ENCODE measurements at regions not wholly inside any gene's neighbourhood (a gene's known extent, or its start where the extent isn't known, plus 50 kb on each side); places are given as distances from the start of the nearest gene placed in this dataset.
"Not testable (repeated sequence)": the region's sequence is repeated elsewhere in the genome, so short reads cannot be mapped to it uniquely, and the experiment has no call there.

DNA sequence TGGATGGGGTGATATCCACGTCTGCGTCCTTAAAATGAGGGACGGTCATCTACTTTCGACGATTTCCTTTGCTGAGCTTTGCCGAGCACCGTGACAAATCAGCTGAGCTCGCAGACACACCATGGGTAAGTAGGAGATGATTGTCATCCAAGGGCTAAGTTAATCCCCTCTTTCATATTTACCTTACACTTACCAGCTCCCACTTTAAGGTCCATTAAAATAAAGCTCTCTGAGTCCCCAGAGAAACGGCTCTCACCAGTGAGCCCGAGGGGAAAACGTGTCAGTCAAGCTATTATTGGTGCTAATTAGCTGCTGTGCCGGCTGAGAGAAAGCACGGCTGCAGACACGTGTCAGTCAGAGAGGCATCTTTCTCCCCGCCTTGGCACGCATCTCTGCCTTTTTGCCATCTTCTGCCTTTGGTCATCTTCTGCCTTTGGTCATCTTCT, 72.2 kb downstream of the CRLF2 start:
- DNase-seq (ENCODE audit: low read depth) = no peak

DNA sequence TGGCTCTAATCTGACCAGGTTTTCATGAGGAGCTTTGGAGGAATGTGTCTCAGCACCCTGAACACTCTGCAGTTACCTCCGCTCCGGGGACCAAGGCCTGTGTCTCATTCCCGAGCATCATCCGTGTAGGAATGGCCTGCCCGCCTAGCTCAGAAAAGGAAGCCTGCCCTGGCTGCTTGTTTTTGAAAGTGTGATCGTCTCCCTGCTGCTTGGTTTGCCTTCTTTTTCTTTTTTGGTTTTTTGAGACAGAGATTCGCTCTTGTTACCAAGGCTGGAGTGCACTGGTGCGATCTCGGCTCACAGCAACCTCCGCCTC, 73.3 kb downstream of the CRLF2 start:
- no peak for DNase-seq (ENCODE audit: low read depth)

DNA sequence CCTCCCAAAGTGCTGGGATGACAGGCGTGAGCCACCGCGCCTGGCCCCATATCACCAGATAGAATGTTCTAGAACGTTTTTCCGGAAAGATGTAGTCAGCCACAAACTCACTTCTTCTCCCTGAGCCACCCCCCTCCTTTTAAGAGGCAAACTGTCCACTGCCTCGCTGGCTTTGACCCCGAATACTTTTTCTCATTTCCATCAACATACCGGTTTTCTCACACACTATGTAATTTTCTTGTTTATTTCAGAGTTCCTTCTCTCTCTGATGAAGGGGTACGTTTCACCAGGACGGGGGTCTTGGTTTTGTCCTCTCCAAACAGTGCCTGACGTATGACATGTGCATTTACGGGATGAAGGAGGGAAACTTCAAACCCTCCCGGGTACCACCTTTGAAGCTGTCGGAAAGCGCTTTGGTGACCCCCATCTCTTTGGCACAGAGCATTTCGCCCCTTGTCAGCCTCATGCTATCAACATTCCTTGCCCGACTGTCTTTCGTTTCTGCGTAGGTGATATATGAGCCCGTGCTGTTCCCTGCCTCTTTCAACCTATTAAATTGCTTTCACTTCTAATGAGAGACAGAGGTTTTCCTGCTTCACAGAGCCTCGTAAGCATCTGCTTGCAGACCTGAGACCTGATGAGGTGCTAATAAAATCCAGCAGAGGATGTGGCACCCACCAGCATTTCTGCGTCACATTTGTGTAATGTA, 73.8 kb downstream of the CRLF2 start:
- DNase-seq (ENCODE audit: low read depth) = no peak

DNA sequence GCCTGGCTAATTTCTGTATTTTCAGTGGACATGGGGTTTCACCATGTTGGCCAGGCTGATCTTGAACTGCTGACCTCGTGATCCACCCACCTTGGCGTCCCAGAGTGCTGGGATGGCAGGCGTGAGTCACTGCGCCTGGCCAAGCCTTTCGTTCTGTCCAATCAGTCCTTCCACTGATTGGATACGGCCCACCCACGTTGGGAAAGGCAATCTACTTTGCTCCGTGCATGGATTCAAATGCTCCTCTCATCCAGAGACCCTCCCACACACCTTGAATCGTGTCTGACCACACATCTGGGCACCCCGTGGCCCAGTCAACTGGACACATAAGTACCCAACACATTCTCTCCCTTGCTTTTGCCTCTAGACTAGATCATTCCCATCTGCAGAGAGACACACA, 74.9 kb downstream of the CRLF2 start:
- no peak for DNase-seq (ENCODE audit: low read depth)

DNA sequence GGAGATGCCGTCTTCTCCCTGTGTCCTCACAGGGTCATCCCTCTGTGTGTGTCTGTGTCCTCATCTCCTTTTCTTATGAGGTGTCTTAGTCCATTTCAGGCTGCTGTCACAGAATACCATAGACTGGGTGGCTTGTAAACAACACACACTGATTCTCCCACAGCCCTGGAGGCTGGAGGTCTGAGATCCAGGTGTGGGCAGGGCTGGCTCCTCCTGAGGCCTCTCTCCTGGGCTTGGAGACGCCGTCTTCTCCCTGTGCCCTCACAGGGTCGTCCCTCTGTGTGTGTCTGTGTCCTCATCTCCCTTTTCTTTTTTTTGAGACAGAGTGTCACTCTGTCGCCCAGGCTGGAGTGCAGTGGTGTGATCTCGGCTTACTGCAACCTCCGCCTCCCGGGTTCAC, 75.9 kb downstream of the CRLF2 start:
- DNase-seq (ENCODE audit: low read depth) = not testable (repeated sequence)

DNA sequence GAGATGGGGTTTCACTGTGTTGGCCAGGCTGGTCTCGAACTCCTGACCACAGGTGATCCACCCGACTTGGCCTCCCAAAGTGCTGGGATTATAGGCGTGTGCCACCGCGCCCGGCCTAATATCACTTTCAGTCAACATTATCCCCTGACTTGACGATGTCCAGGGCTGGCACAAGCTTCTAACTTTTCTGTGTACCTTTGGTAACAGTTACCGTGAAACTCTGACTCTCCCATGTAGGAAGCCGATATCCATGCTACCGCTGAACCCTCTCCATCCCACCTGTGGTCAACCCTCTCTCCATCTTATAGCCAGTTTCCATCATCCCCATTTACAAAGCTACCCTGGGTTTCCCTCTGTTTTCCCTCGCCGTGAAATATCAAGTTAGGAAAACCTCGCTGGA, 77.5 kb downstream of the CRLF2 start:
- no peak for DNase-seq (ENCODE audit: low read depth)

DNA sequence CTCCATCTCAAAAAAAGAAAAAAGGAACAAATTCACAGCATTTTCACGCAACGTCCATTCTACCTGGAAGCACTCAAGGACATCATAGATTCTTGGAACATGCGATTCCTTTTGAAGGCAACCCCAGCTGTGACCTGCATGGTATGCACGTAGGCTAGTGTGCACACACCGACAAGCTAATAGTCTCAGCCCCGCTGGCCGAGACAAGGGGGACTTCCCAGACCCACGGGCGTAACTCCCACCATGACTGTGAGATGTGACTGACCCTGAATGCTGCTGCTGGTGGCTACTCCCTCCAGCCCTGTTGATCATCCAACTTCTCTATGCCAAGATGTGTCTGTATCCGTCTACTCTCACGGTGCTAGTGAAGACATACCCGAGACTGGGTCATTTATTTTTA, 78.3 kb downstream of the CRLF2 start:
- DNase-seq (ENCODE audit: low read depth) = no peak

DNA sequence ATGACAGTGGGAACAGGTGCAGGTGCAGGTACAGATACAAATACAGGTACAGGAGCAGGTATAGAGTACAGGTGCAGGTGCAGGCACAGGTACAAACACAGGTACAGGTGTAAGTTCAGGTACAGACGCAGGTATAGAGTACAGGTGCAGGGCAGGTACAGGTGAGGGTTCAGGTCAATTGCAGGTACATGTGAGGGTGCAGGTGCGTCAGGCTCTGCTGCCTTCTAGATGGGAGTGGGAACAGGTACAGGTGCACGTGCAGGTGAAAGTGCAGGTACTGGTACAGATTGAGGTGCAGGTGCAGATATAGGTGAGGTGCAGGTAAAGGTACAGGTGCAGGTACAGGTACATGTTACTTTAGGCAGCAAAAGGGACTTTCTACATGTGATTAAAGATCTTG, 85.7 kb downstream of the CRLF2 start:
- no peak for DNase-seq (ENCODE audit: low read depth)

DNA sequence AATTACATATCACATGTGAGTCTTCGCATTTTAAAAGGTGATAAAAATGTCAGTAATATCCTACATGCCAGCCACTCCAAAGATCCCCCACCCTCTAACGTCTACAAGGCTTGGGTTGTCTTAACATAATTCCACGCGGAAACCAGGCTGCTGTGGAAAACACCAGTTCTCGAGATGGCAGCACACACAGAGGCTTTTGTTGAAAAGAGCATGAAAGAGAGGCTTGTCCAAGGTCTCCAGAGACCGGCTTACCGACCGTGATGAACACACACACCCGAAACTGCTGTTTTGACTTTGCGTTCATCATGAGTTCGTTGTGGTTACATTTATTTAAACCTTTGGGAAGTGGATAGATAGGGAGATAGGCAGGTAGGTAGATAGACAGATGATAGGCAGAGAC, 87.9 kb downstream of the CRLF2 start:
- no peak for DNase-seq (ENCODE audit: low read depth)

DNA sequence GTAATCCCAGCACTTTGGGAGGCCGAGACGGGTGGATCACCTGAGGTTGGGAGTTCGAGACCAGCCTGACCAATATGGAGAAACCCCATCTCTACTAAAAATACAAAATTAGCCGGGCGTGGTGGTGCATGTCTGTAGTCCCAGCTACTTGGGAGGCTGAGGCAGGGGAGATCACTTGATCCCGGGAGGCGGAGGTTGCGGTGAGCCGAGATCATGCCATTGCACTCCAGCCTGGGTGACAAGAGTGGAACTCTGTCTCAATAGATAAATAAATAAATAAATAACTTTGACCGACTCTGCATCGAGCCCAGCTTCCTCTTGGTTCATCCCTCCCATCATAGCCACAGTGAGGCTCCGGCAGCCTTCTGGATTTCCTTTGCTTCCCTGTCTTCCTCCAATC, 89.6 kb downstream of the CRLF2 start:
- not testable (repeated sequence) for DNase-seq (ENCODE audit: low read depth)

DNA sequence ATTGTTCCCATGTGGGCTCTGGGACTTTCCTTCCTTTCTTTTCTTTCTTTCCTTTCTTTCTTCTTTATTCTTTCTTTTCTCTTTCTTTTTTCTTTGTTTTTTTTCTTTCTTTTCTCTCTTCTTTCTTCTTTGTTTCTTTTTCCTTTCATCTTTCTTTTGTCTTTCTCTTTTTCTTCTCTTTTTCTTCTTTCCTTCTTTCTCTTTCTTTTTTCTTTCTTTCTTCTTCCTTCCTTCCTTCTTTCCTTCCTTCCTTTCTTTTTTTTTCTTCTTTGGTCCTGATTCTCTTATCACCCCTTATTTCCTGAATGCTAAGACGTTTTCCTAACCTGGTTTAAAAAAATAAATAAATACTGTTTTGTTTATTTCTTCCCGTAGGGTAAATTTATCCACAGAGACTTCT, 93.2 kb downstream of the CRLF2 start:
- no peak for DNase-seq (ENCODE audit: low read depth)

DNA sequence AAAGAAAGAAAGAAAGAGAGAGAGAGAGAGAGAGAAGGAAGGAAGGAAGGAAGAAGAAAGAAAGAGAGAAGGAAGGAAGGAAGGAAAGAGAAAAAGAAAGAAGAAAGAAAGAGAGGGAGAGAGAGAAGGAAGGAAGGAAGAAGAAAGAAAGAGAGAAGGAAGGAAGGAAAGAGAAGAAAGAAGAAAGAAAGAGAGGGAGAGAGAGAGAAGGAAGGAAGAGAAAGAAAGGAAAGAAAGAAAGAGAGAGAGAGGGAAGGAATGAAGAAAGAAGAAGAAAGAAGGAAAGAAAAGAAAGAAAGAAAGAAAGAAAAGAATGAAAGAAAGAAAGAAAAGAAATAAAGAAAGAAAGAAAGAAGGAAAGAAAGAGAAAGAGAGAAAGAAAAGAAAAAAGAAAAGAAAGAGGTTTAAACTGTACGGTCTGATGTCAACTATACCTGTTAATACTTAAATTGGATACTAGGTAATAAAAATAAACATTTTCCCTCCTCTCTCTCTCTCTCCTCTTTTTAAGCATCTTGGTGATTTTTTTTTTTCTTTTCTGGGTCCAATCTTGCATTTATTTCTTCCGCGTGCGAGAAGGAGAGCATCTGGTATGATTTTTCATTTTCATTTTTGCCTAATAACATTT, 93.8 kb downstream of the CRLF2 start:
- no peak for DNase-seq (ENCODE audit: low read depth)

DNA sequence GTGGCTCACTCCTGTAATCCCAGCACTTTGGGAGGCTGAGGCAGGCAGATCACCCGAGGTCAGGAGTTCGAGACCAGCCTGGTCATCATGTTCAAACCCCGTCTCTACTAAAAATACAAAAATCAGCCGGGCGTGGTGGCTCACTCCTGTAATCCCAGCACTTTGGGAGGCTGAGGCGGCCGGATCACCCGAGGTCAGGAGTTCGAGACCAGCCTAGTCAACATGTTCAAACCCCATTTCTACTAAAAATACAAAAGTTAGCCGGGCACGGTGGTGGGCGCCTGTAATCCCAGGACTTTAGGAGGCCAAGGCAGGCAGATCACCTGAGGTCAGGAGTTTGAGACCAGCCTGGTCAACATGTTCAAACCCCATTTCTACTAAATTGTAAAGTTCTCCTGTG, 97.0 kb downstream of the CRLF2 start:
- DNase-seq (ENCODE audit: low read depth) = not testable (repeated sequence)

DNA sequence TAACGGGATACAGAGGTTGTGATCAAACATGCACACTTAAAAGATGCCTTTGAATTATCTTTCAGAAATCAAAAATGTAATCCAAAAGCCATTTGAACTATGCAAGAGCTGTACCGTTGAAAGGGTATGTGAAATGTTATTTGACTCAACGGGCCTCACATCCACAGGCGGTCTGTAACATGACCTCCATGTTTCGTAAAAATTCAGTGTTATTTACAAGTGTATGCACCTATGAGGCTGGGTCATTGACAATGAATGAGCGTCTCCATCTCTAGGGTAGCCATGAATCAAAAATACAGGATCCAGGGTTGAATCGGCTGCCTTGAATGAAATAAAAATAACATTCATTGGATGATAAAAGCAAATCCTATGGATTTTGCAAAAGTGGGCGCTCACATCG, 100.1 kb downstream of the CRLF2 start:
- DNase-seq (ENCODE audit: low read depth) = no peak

DNA sequence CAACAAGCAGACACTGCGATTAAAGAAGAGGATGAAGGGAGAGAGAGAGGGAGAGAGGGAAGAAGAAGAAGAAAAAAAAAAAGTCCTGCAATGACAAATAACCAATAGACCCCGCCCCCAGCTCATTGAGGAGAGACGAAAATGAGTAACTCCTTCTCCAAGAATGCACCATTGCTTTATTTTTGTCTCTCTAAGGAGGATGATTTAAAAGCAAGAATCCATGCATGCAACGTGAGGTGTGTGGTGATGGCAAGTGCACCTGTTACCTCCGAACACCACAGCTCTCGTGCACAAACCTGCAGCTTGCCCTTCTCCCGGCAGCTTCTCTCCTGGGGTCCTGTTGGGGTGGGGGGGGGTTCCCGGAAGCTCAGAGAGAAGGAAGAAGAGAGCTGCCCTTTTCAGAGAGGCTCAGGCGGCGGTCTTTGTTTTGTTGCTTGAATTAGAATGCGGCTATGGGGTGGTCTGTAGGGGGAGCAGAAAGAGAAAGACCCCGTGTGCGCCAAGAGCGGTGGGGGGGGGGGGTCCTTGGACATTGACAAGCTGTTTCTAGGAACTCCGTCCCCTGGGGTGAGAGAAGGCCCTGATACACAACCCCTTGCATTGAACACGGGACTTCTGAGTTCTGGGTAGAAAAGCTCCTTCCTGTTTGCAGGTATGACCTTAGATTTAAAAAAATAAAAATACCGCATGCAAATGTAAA, 100.7 kb downstream of the CRLF2 start:
- no peak for DNase-seq (ENCODE audit: low read depth)

DNA sequence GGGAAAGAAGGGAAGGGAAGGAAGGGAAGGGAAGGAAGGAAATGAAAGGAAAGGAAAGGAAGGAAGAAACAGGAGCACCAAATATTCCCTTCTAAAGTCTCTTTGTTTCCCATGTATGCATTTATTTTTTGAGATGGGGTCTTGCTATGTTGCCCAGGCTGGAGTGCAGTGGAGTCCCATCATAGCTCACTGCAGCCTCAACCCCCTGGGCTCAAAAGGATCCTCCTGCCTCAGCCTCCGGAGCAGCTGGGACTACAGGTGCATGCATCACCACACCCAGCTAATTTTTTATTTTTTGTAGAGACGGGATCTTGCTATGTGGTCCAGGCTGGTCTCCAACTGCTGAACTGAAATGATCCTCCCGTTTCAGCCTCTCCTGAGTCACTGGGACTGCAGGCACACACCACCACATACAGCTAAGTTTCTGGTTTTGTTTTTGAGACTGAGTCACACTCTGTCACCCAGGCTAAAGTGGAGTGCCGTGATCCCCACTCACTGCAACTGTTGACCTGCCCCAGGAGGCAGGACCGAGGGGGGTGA, 102.8 kb downstream of the CRLF2 start:
- DNase-seq (ENCODE audit: low read depth) = no peak

DNA sequence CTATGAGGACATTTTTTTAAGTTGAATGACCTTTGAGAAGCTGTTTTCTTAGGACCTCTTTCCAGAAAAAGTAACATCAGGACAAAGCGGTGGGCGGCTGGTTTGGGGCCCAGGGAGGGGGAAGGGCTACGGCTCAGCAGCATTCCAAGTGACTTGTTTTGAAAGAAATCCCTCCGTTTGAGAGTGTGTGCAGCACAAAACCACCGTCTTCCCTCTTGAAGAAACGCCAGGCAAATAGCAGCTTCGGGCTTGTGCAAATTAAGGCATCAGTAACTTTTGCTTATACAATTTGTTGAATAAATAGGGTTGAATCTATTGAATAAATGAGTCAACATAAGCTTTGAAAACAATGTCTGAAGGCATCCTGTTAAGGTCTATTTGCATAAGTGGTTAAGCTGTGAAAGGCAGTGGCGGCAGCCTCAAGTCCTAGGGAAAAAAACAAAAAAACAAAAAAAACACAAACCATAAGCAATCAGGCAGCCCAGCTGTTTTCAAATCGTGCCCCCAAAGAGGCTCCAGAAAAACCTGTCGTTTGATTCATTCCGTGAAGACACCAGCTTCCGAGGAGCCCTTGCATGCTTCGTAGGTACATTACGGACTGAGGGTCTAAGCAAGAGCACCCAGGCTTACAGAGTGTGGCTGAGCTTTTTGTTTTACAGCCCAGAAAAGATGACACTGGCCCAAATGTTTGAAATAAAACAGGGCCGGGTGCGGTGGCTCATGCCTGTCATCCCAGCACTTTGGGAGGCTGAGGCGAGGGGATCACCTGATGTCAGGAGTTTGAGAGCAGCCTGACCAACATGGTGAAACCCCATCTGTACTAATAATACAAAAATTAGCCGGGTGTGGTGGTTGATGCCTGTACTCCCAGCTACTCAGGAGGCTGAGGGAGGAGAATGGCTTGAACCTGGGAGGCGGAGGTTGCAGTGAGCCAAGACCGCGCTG, 103.7 kb downstream of the CRLF2 start:
- no peak for DNase-seq (ENCODE audit: low read depth)

DNA sequence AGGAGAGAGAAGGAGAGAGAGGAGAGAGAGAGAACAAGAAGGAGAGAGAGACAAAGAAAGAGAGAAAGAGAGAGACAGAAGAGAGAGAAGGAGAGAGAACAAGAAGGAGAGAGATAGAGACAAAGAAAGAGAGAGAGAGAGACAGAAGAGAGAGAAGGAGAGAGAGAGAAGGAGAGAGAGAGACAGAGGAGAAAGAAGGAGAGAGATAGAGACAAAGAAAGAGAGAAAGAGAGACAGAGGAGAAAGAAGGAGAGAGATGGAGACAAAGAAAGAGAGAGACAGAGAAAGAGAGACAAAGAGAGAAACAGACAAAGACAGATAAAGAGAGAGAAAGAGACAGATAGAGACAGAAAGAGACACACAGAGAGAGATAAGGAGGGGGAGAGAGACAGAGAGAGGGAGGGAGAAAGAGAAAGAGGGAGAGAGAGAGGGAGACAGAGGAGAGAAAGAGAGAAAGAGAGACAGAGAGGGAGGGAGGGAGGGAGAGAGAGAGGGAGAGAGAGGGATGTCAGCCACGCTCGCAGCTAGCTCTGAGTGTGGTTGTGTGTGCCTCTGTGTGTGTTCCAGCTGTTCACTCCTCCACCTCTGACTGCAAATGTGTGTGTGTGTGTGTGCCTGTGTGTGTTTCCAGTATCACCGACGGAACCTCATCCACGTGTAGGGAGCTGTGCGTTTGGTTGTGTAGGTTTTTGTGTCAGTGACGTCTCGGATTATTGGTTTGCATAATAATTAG, 105.8 kb downstream of the CRLF2 start:
- no peak for DNase-seq (ENCODE audit: low read depth)

DNA sequence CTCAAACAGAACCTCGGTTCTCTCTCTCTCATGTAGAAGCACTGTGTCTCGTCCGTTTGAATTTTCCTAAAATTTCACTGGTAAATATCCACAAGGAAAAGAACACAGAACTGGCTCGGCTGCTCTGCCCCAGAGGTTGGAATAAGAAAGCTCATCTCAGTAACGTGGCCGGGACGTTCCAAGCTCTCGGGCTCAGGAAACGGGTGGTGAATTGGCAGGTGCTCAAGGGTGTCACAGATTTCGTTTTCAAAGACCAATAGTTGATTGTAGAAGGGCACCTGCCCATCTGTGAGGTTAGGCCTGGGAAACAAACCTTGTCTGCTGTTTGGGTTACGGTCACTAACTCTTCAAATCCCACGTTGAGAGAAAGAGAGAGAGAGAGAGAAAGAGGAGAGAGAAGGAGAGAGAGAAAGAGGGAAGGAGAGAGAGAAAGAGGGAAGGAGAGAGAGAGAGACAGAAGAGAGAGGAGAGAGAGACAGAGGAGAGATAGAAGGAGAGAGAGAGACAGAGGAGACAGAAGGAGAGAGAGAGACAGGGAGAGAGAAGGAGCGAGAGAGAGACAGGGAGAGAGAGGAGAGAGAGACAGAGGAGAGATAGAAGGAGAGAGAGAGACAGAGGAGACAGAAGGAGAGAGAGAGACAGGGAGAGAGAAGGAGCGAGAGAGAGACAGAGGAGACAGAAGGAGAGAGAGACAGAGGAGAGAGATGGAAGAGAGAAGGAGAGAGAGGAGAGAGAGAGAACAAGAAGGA, 106.6 kb downstream of the CRLF2 start:
- no peak for DNase-seq (ENCODE audit: low read depth)

DNA sequence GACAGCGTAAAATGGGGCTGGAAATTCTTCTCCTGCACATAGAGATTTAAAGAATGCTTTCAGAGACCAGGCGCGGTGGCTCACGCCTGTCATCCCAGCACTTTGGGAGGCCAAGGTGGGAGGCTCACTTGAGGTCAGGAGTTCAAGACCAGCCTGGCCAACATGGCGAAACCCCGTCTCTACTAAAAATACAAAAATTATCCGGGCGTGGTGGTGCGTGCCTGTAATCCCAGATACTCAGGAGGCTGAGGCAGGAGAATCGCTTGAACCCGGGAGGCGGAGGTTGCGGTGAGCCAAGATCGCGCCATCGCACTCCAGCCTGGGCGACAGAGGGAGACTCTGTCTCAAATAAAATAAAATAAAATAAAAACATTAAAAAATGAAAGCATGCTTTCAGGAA, 107.4 kb downstream of the CRLF2 start:
- not testable (repeated sequence) for DNase-seq (ENCODE audit: low read depth)

DNA sequence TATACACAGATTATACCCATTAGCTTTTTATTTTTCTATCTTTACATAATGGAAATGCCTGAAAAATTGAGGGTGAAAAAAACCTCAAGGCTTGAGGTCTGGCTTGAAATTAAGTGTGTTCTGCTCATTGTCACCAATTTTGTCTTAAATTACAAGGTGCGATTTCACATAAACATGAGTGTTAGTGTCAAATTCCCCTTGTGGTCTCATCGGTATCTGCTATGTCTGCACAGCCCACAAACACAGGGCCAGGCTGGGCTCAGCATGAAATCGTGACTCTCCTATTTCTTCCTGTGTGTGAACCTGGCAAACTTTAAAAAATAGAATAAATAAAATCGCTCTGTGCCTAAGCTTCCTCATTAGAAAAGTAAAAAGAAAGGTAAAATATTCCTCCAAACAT, 109.1 kb downstream of the CRLF2 start:
- no peak for DNase-seq (ENCODE audit: low read depth)
